OCI-LY1 (cell line): ENCODE measurements at regions not wholly inside any gene's neighbourhood (a gene's known extent, or its start where the extent isn't known, plus 50 kb on each side); places are given as distances from the start of the nearest gene placed in this dataset.

ENCODE experiments used
- H2AFZ ChIP-seq: fragments of 200-600 bp; sonication (generic), shearing (Covaris generic); 2 replicates; pipeline ENCODE4 v1.6.0; 2014; ENCODE audit warnings: antibody characterized with exemption, mild to moderate bottlenecking, low read length
- H3F3A ChIP-seq: fragments of 200-600 bp; sonication (generic), shearing (Covaris generic); 2 replicates; pipeline ENCODE4 v1.6.0; 2014; ENCODE audit warnings: mild to moderate bottlenecking, antibody characterized with exemption, low read length, moderate library complexity; ENCODE audit not compliant: insufficient read depth
- H3K27ac ChIP-seq: fragments of 200-600 bp; sonication (generic); 2 replicates; pipeline ENCODE4 v1.5.1; 2014; ENCODE audit warnings: low read length, mixed run types, mild to moderate bottlenecking, low read depth; ENCODE audit not compliant: poor library complexity, severe bottlenecking
- H3K27me3 ChIP-seq: fragments of 200-600 bp; sonication (generic); 2 replicates; pipeline ENCODE4 v1.6.0; 2014; ENCODE audit warnings: antibody characterized with exemption, mild to moderate bottlenecking, low read length, moderate library complexity; ENCODE audit not compliant: insufficient read depth
- H3K36me3 ChIP-seq: fragments of 200-600 bp; sonication (generic); 2 replicates; pipeline ENCODE4 v1.6.1; 2014; ENCODE audit warnings: mild to moderate bottlenecking, antibody characterized with exemption, low read length, moderate library complexity, mixed read lengths; ENCODE audit not compliant: insufficient read depth
- H3K4me1 ChIP-seq: fragments of 200-600 bp; sonication (generic); 2 replicates; pipeline ENCODE4 v1.5.1; 2014; ENCODE audit warnings: mild to moderate bottlenecking, low read length, moderate library complexity; ENCODE audit not compliant: insufficient read depth, severe bottlenecking
- H3K4me2 ChIP-seq: fragments of 200-600 bp; sonication (generic), shearing (Covaris generic); 2 replicates; pipeline ENCODE4 v1.6.1; 2014; ENCODE audit warnings: low read length
- H3K4me3 ChIP-seq: fragments of 200-600 bp; sonication (generic); 2 replicates; pipeline ENCODE4 v1.5.1; 2014; ENCODE audit warnings: low read length, low read depth, mild to moderate bottlenecking, mixed read lengths; ENCODE audit not compliant: poor library complexity, severe bottlenecking
- H3K79me2 ChIP-seq: fragments of 200-600 bp; shearing (Covaris generic); 2 replicates; pipeline ENCODE4 v1.6.1; 2016; ENCODE audit warnings: mixed run types, low read length, mixed read lengths; ENCODE audit not compliant: insufficient read depth
- H3K9ac ChIP-seq: fragments of 200-600 bp; sonication (generic), shearing (Covaris generic); 2 replicates; pipeline ENCODE4 v1.6.1; 2014; ENCODE audit warnings: mild to moderate bottlenecking, low read length, mixed read lengths
- H3K9me2 ChIP-seq: fragments of 200-600 bp; sonication (generic), shearing (Covaris generic); 2 replicates; pipeline ENCODE4 v1.6.1; 2014; ENCODE audit warnings: low read depth, mild to moderate bottlenecking, low read length, mixed read lengths
- H3K9me3 ChIP-seq: fragments of 200-600 bp; shearing (Covaris generic); 2 replicates; pipeline ENCODE4 v1.6.1; 2014; ENCODE audit warnings: low read length, mixed read lengths
- H4K20me1 ChIP-seq: fragments of 200-600 bp; sonication (generic), shearing (Covaris generic); 2 replicates; pipeline ENCODE4 v1.6.0; 2016; ENCODE audit warnings: mild to moderate bottlenecking, low read length; ENCODE audit not compliant: insufficient read depth
- CTCF ChIP-seq: fragments of 200-600 bp; sonication (generic), shearing (Covaris generic); IDR thresholded peaks from 2 replicates; pipeline ENCODE4 v1.5.1; 2017; ENCODE audit warnings: mild to moderate bottlenecking, antibody characterized with exemption, low read length, moderate library complexity, mixed read lengths
- EZH2 ChIP-seq: fragments of 200-600 bp; sonication (generic), shearing (Covaris generic); IDR thresholded peaks from 2 replicates; pipeline ENCODE4 v1.8.0; 2017; ENCODE audit warnings: borderline replicate concordance, mixed run types, mild to moderate bottlenecking, antibody characterized with exemption, low read length, moderate library complexity, mixed read lengths

GRCh38 chr1:106600626-106601025 is 455.8 kb upstream of the PRMT6 start:
- no peak overlapping the region for H2AFZ ChIP-seq
- no peaks in the 10 kb centered on the region for H3K4me1 ChIP-seq
- no peak overlapping the region for H3K27ac ChIP-seq
- H3K9me2 ChIP-seq = no peaks in the 10 kb centered on the region
- H3K4me3 ChIP-seq = no peak overlapping the region
- no peaks in the 10 kb centered on the region for H4K20me1 ChIP-seq
- no peaks in the 10 kb centered on the region for H3K36me3 ChIP-seq
- H3K4me2 ChIP-seq = no peak overlapping the region
- H3K9ac ChIP-seq = no peak overlapping the region
- no peaks in the 10 kb centered on the region for H3K9me3 ChIP-seq
- TF ChIP-seq CTCF (no peak), EZH2 (no peak)
- H3K79me2 ChIP-seq = no peaks in the 10 kb centered on the region
- no peaks in the 10 kb centered on the region for H3F3A ChIP-seq
- H3K27me3 ChIP-seq = no peaks in the 10 kb centered on the region

- H3K9me3 ChIP-seq = no peaks in the 10 kb centered on the region
- H3K9me2 ChIP-seq = no peaks in the 10 kb centered on the region
- H3K27me3 ChIP-seq = no peaks in the 10 kb centered on the region
- H3K9ac ChIP-seq = no peak overlapping the region
- no peaks in the 10 kb centered on the region for H3K79me2 ChIP-seq
- H3K36me3 ChIP-seq = no peaks in the 10 kb centered on the region
- H3K27ac ChIP-seq = no peak overlapping the region
- no peaks in the 10 kb centered on the region for H3K4me1 ChIP-seq
- H3K4me2 ChIP-seq = no peak overlapping the region
- H3K4me3 ChIP-seq = no peak overlapping the region
- H4K20me1 ChIP-seq = no peaks in the 10 kb centered on the region
- no peak overlapping the region for H2AFZ ChIP-seq
- TF ChIP-seq EZH2 (no peak), CTCF (no peak)
- H3F3A ChIP-seq = no peaks in the 10 kb centered on the region
Observed at GRCh38 chr1:106603616-106604015, 452.9 kb upstream of the PRMT6 start.

GRCh38 chr1:106608841-106609240 is 447.6 kb upstream of the PRMT6 start:
- no peaks in the 10 kb centered on the region for H3K27me3 ChIP-seq
- H3K9me3 ChIP-seq = no peaks in the 10 kb centered on the region
- H3K27ac ChIP-seq = no peak overlapping the region
- no peaks in the 10 kb centered on the region for H4K20me1 ChIP-seq
- no peaks in the 10 kb centered on the region for H3K4me1 ChIP-seq
- no peak for TF ChIP-seq CTCF
- TF ChIP-seq EZH2 = no peak
- no peak overlapping the region for H3K4me3 ChIP-seq
- H3K79me2 ChIP-seq = no peaks in the 10 kb centered on the region
- no peak overlapping the region for H3K4me2 ChIP-seq
- no peaks in the 10 kb centered on the region for H3K36me3 ChIP-seq
- H2AFZ ChIP-seq = no peak overlapping the region
- no peak overlapping the region for H3K9ac ChIP-seq
- H3F3A ChIP-seq = no peaks in the 10 kb centered on the region
- no peaks in the 10 kb centered on the region for H3K9me2 ChIP-seq
